ENCODE measurements at regions not wholly inside any gene's neighbourhood (a gene's known extent, or its start where the extent isn't known, plus 50 kb on each side); places are given as distances from the start of the nearest gene placed in this dataset.

DNA sequence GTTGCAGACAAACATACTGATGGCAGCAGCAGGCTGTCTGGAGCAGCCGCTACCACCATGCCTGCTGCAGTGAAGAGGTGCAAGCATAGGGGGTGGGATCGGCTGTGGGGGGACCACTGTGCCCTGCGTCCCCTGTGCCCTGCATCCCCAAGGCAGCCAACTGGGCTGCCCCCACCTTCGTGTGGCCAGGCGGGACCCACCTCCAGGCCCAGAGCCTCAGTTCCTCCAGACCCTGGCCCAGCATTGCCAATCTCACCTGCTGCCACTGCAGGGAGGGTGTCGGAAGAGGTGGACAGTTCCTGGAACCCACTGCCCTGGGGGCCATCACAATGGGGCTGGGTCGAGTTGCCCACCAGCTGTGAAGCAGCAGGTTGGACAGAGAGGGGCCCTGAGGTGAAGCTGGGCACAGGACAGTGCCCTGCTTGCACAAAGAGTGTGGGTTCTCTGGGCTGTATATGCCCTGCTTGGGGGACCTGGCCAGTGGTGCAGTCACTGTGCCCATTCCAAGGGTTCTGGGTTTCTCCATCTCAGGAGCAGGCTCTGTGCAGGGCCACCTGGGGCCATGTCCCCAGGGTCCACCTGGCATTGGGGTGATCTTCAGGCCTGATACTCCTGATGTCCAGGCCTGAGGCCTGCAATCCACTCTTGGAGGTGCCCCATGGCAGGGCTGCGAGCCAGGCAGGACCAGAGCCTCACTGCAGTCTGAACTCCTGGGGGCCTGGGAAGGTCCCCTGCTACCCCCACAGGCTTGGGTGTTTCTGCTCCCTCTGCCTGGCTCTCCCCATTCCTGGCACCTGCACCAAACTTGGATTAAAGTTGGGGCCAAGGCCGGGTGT lies 261.4 kb upstream of the NRIP1 start:
- no peak for FAIRE-seq

DNA sequence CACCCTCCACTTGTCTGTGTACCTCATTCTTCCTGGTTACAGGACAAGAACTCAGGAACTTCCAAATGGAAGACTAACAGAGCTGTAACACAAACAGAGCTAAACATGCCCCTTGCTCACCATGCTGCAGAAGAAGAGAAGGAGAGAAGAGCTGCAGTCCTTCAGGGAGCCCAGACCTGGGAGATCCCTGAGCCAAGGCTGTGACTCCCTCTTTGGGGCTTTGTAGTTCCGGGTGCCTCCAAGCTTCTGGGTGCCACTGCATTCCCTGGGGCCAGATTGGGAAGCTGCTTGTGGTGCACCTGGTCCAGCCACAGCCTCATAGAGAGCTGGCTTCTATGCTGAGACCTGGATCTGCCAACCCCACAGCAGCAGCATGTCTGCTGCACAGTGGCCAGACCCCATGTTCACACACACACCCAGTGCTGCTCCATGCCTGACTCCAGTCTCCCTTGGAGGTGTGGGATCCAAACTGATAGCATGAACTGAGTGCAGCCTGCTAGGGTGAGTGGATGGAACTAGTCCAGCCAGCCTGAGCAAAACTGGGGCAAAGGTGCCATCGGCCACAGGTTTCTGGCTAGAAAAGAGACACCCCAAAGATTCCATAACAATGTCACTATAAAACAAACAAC lies 263.0 kb upstream of the NRIP1 start:
- no peak for FAIRE-seq

DNA sequence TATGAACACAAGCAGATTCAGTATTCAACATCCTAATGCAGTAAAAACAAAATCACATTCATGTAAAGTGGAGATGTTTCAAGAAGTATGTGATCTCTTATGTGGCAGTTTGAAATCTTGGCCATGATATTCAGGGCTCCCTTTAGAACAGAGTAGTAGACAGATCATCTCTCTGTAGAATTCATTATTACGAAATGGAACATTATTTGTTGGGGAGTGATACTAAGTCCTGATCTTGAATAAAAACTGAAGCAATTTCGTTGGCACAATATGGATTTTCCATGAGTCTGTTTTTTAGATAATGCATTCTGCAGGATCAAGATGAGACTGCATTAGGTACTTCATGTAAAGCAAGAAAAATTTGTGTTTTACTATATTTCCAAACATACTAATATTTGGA lies 264.4 kb upstream of the NRIP1 start:
- no peak for FAIRE-seq

DNA sequence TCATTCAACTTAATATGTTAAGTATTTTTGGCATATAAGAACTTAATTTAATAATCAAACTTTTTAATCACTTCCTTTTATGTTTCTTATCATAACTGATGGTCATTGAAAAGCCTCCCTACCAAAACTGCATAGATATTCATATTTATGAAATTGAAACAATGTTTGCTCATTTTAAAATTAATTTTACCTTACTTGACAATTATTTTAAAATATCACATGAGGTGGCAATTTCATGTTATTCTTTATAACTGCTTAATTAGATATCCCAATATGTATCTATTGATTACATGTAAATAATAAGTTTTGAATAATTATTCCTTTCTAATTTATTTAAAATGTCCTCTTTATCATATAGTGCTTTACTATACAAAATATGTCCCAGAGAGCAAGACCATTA lies 266.1 kb upstream of the NRIP1 start:
- FAIRE-seq = no peak

DNA sequence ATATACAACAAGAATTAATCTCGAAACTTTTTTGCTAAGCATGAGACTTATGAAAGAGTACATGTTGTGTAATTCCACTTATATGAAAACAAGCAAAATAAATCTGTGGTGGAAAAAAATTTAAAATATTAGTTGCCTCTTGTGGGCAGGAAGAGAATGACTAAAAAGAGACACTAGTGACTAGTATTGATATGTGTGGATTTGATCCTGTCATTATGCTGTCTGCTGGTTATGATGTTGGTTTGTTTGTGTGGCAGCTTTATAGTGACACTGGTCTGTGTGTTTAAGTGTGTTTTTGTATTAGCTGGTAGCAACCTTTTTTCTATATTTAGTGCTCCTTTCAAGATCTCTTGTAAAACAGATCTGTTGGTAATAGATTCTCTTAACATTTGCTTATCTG lies 267.8 kb upstream of the NRIP1 start:
- no peak for FAIRE-seq

DNA sequence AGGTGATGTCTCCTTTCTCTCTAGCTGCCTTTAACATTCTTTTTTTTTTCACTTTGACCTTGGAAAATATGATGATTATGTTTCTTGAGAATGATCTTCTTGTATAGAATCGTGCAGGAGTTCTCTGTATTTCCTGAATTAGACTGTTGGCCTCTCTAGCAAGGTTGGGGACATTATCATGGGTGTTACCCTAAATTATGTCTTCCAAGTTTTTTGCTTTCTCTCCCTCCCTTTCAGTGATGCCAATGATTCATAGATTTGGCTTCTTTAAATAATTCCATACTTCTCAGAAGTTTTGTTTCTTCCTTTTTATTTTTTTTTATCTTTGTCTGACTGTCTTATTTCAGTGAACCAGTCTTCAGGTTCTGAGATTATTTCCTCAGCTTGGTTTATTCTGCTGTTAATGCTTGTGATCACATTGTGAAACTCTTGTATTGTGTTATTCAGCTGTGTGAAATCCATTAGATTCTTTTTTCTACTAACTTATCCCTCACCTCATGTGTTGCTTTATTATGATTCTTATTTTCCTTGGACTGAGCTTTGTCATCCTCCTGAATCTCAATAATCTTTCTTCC lies 268.4 kb upstream of the NRIP1 start:
- FAIRE-seq = no peak

DNA sequence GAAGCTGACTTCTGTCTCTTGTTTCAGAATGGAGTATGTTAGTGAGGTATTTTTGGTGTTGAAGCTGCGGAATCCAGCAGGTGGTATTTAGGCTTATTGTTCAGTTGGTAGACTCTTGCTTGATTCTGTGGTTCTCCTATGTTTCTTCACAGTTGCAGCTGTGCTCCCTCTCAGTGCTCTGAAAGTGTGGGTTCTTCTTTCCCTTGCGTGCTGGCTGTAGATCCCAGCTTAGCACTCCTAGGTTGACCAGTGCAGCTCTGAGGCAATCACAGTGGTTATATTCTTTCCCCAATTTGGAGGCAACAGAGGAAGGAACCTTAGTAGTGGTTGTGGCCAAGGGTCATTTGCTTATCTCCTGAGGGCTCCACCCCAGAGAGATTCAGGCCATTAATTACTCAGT lies 269.2 kb upstream of the NRIP1 start:
- FAIRE-seq = no peak

DNA sequence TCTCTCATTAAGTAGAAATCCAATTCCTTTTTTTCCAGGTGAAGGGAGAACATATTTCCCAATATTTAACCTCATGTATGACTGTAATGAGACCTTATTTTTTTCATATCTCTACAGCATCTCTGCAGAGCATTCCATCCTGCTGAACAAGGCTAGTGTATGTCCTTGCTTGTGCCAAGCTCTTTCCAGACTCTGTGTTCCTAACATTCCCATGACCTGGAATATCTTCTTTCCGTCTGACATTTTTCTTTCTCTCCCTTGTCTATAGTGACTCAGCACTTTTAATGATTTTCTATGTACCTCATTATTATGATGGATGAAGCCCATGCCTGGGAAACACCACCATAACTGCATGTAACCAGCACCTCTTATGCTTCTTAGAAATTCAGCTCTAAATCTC lies 278.3 kb upstream of the NRIP1 start:
- FAIRE-seq = no peak

DNA sequence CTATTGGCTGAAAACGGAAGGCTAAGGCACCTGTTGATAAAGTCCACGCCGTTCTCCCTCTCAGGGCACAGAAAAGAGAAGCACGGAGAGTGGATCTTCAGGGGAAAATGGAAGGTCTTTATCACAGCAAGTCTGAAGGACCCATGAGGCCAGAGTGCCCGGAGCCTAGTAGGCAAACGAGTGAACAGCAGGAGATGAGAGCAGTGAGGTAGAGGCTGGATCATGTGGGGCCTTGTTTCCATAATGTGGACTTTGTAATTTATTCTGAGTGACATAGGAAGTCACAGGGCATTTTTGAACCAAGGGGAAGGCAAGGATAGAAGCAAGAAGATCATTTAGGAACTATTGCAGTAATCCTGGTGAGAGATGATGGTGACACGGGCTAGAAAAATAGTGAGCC lies 287.2 kb upstream of the NRIP1 start:
- no peak for FAIRE-seq

DNA sequence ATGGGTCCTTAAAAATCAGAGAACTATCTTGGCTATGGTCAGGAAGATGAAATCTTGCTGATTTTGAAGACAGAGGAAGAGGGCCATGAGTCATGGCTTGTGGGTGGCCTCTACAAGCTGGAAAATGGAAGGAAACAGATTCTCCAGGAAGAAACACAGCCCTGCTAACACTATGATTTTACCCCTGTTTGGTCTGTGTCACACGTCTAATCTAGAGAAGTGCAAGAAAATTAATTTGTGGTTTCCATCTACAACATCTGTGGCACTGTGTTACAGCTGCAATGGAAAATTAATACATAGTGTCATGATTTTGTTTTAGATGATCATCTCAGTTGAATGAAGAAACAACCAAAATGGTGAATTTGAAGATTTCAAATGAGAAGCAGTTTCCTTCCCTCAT lies 288.7 kb upstream of the NRIP1 start:
- FAIRE-seq = no peak

DNA sequence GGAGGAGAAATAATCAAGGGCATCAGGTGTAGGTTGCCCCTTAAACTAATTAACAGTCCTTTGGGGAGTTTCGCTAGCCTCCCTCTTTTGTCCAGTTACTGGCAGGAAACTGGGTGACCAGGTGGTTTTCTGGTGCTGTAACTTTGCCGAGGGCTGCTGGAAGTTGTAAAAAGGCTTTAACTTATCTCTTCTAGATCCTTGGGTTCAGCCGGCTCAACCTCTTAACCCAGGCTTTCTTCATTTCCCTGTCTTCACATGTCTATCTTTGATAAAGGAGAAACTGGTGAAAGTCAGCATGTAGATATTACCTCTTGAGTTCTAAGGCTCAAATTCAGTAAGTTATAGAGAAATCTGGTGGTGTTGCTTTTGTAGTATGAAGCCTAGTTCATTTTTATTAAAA lies 289.7 kb upstream of the NRIP1 start:
- no peak for FAIRE-seq

DNA sequence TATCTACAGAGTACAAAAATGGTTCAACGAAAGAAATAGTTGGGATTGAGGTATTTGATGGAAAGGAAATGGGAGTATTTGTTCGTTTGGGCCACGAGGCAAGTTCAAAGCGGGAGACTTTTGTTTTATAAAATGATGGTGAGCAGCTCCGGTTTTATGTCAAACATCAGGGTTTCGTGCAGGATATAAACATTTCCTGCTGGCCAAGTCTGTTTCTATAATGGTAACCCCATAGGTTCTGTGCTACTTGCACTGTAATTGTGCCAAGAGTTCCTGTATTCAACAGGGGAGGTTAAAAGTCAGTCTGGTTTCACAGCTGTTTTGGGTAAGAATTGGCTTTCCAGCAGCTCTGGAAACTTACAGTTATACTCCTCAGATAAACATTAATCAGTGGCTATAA lies 290.3 kb upstream of the NRIP1 start:
- FAIRE-seq = no peak

DNA sequence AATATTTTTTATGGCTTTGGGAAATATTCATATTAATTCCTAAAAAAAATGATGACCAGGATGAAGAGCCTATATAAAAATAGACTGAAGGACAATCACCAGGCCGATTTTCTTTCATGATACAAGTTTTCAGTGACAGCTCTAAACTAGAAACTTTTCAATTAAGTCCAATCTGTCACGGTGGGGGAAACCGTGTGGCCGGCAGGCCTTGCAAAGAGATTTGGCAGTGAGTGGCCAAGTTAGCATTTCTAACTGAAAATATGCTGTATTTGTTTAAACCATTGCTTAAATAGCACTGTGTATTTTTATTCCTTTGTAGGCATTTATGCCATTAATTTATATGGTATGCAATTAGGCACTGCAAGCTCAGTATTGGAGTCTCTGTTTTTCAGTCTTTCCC lies 294.5 kb upstream of the NRIP1 start:
- FAIRE-seq = no peak

DNA sequence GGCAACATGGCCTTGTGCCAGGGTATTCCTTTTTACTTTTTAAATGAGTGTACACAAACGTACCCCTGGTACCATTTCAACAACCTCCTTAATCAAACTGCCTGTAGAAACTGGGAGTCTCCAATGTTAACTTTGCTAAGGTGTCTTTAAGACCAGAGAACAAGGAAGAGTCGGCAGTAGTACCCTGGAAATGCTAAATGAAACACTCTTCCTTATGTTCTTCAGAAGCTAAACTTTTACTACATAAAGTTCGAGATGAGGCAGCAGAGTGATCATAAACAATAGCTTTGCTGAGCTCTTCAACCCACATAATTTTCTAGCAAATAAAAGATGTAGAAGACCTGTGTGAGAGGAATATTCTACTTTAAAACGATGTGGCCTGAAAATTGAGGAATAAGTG lies 297.7 kb upstream of the NRIP1 start:
- FAIRE-seq = no peak

DNA sequence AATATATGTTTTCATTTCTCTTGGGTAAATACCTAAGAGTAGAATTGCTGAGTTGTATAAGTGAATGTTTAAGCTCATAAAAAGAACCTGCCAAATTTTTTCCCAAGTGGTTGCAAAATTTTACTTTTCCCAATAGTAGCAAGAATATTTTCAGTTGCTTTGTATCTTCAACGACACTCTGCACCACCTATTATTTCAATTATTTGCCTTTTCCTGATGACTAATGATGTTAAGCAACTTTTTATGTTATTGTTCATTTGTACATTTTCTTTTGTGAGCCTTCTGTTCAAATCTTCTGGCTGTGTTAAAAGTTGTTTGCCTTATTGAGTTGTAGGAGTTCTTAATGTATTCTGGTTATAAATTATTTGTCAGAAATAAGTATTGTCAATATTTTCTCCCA lies 299.1 kb upstream of the NRIP1 start:
- no peak for FAIRE-seq

DNA sequence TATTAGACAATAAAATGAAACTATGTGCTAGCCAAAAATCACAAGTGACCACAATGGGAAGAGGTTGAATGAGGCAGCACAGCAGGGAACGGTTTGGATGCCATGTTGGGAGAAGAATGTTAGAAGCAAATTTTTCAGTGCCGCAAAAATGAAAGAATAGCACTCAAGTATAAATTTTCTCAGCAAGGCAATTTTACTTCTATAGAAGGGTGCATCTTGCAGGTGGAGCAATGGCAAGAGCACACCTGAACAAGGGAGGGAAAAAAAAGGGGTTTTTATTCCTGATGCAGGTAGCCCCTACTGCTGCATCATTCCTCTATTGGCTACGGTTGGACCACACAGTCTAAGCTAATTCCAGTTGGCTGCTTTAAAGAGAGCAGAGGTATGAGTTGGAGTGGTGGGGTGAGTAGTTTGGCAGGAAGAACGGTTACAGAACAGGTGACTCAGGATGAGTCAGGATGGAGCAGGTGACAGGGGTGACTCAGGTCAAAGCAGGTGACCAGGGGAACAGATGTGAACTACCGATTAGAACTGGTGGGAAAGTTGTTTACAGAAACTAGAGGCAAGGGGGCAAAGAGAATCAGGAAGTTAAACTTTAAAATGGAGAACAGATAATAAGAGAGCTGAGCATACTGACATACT lies 301.1 kb upstream of the NRIP1 start:
- no peak for FAIRE-seq

DNA sequence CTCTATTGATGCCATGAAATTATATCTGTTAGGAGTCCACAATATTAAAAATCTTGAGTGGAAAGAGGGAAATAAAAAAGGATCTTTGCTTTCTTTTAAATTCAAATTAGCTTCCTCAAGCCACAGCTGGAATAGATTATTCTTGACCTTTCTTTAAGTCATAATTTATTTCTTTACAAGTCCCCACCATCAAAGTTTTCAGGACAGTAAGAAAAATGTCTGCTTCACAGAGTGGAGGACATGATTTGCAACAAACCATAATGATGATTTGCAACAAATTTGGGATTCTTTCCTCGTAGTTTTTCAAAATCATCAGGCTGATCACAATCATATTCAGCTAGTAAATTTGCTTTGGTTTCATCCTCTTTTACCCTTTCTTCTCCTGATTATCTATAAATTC lies 301.8 kb upstream of the NRIP1 start:
- FAIRE-seq = peak; percentile 88

DNA sequence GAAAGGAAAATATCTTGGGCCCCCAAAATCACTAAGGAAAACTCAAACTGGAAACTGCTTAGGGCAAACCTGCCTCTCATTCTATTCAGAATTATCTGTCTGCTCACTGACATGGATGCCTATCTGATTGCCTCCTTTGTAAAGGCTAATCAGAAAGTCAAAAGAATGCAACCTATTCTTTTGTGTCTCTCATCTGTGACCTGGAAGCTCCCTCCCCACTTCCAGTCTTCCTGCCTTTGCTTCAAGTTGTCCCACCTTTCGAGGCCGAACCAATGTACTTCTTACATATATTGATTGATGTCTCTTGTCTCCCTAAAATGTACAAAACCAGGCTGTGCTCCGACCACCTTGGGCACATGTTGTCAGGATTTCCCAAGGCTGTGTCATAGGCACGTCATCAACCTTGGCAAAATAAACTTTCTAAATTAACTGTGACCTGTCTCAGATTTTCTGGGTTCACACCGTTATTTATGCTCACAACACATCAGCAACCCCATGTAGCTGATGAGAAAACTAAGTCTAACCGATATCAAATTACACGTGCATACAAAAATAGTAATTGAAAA lies 302.3 kb upstream of the NRIP1 start:
- no peak for FAIRE-seq

DNA sequence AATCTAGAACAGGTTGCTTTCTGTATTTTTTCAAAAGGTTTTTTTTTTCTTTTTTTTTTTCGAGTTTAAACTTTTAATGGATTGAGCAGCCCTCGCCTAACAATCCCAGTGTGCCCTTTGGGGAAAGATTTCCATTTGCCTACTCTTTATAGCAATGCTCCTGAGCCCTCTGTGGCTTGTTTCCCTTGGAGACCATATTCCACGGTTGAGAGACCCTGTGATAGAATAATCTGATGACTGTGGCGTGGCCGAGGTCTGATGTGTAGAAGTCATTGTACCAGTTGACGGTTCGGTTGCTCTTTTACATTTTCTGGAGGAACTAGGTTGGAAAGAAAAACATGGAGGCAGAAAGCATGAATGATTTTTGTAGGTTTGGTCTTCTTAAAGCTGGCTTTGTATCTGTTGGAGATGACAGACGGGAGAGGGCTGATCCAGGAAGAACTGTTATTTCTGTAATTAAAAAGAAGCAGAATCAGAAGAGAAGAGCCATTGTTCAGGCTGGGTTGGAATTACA lies 305.7 kb upstream of the NRIP1 start:
- no peak for FAIRE-seq

DNA sequence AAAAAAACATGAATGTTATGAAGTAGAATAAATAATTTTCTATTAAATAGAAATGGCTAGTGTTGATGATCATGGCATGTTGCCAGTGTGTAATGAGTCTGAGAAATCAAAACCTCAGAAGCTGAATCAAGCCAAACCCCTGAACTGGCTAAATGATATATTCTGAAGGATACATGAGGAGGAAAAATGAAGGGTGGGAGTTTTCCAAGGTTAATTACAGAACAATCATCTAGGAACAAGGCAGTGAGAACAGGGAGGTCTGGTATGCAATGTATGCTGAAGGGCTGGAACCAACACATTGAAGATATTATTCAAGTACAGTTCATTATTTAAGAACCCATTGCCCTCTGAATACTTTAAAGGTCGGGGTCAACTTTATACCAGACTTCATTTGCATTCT lies 309.1 kb upstream of the NRIP1 start:
- FAIRE-seq = no peak

DNA sequence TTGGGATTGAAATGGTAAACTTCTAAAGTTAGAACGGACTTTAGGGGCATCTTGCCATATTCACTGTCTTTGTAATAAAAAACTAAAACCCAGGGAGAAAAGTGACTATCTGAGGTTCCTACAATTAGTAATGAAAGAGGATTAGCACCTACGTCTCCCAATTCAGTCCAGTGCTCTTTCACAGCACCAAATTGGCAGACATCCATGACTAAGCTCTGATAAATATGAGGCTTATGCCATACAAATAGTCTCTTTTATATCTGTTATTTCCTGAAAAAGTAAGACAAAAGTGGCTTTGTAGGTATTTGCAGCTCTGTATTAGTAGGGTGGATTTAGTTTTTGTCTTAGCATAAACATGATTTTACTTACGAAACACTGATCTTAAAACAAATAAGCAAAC lies 315.0 kb upstream of the NRIP1 start:
- FAIRE-seq = no peak

DNA sequence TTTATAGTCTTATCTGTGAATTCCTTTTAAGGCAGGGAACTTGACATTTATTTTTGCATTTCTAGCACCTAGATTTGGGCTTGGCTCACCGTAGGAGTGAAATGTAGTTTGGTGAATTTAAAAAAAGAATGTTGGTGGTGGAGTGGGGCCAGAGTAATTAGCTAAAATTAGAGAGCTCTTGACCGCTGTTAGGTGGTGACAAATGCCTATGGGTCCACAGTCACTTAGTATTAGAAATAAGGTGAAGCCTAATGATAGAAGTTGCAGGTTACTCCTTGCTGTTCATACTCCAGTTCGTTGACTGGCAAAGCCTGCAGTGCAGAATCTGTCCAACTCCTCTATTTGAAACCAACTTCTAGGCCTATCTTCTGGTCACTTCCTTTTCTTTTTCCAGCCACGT lies 318.8 kb upstream of the NRIP1 start:
- no peak for FAIRE-seq

DNA sequence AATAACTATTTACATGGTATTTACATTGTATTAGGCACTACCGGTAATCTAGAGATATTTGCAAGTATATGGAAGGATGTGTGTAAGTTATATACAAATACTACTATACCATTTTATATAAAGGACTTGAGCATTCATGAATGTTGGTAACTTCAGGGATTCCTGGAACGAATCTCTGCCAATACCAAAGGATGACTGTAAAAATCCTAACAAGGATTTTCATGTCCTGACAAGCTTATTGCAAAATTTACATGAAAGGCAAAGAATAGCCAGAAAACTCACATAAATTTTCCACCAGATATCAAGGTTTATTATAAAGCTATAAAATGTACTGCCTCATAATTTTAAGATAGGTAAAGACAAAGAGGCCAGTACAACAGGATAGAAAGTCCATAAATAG lies 325.2 kb upstream of the NRIP1 start:
- FAIRE-seq = no peak

Data from endometrium (tissue), 2 donors.